ENCODE measurements at regions not wholly inside any gene's neighbourhood (a gene's known extent, or its start where the extent isn't known, plus 50 kb on each side); places are given as distances from the start of the nearest gene placed in this dataset.

DNA sequence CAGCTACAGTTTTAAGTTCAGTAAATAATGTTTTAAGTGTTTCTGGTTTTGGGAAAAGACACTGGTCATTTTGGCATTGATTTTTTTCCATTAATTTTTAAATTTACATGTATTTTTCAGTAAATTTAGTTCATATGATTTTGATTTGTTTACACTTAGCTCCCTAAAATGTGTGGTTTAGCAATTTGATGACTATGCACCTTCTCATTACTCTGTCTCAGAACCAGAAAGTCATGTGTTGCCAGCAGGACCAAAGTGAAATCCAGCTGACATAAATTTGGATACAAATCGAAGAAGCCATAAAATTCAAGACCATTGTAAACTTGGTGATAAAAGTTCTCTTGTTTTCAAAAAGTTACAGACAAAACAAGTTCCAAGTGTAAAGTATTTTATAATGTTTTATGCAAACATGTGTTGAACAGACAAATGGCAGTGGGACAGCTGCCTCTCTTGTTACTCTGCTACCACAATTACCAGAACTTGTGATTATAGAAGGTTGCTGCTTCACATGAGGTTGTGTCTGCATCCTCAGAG lies 354.8 kb downstream of the NR2F1-AS1 start:
- TF ChIP-seq, protein P1, sequence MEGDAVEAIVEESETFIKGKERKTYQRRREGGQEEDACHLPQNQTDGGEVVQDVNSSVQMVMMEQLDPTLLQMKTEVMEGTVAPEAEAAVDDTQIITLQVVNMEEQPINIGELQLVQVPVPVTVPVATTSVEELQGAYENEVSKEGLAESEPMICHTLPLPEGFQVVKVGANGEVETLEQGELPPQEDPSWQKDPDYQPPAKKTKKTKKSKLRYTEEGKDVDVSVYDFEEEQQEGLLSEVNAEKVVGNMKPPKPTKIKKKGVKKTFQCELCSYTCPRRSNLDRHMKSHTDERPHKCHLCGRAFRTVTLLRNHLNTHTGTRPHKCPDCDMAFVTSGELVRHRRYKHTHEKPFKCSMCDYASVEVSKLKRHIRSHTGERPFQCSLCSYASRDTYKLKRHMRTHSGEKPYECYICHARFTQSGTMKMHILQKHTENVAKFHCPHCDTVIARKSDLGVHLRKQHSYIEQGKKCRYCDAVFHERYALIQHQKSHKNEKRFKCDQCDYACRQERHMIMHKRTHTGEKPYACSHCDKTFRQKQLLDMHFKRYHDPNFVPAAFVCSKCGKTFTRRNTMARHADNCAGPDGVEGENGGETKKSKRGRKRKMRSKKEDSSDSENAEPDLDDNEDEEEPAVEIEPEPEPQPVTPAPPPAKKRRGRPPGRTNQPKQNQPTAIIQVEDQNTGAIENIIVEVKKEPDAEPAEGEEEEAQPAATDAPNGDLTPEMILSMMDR (IDR thresholded peaks at IDR 0.05) = no peak
- TF ChIP-seq EZH2 (IDR thresholded peaks at IDR 0.05; ENCODE audit: borderline replicate concordance, insufficient read depth, low read depth, low read length, poor library complexity, severe bottlenecking) = no peak

Data from B cell (primary cell).